ENCODE measurements at regions not wholly inside any gene's neighbourhood (a gene's known extent, or its start where the extent isn't known, plus 50 kb on each side); places are given as distances from the start of the nearest gene placed in this dataset.

GRCh38 chr20:22974354-22974753, 60.8 kb upstream of the SSTR4 start:
- no peak for TF ChIP-seq CTCF (IDR thresholded peaks at IDR 0.05; ENCODE audit: partially characterized antibody, unreplicated experiment)
- no peaks in the 10 kb centered on the region for H3K27me3 Mint-ChIP-seq (ENCODE audit: unreplicated experiment)
- H3K4me1 Mint-ChIP-seq (ENCODE audit: low read depth, unreplicated experiment) = no peaks in the 10 kb centered on the region
- no peaks in the 10 kb centered on the region for H3K36me3 Mint-ChIP-seq (ENCODE audit: unreplicated experiment)
- no peak for DNase-seq
- no peak overlapping the region for H3K27ac Mint-ChIP-seq (ENCODE audit: unreplicated experiment)
- no peaks in the 10 kb centered on the region for H3K9me3 Mint-ChIP-seq (ENCODE audit: unreplicated experiment)
- H3K4me3 Mint-ChIP-seq (ENCODE audit: unreplicated experiment) = no peak overlapping the region

- no peak overlapping the region for H3K27ac Mint-ChIP-seq (ENCODE audit: unreplicated experiment)
- no peak for TF ChIP-seq CTCF (IDR thresholded peaks at IDR 0.05; ENCODE audit: partially characterized antibody, unreplicated experiment)
- no peaks in the 10 kb centered on the region for H3K4me1 Mint-ChIP-seq (ENCODE audit: low read depth, unreplicated experiment)
- DNase-seq = no peak
- no peak overlapping the region for H3K4me3 Mint-ChIP-seq (ENCODE audit: unreplicated experiment)
- H3K9me3 Mint-ChIP-seq (ENCODE audit: unreplicated experiment) = no peaks in the 10 kb centered on the region
- H3K36me3 Mint-ChIP-seq (ENCODE audit: unreplicated experiment) = peaks cover 4% of the 10 kb centered on the region
- H3K27me3 Mint-ChIP-seq (ENCODE audit: unreplicated experiment) = no peaks in the 10 kb centered on the region
Observed at GRCh38 chr20:22977047-22977785, 57.9 kb upstream of the SSTR4 start.

GRCh38 chr20:22984008-22984407, 51.1 kb upstream of the SSTR4 start:
- no peak overlapping the region for H3K4me3 Mint-ChIP-seq (ENCODE audit: unreplicated experiment)
- DNase-seq = no peak
- no peaks in the 10 kb centered on the region for H3K9me3 Mint-ChIP-seq (ENCODE audit: unreplicated experiment)
- H3K36me3 Mint-ChIP-seq (ENCODE audit: unreplicated experiment) = peaks cover 4% of the 10 kb centered on the region
- H3K4me1 Mint-ChIP-seq (ENCODE audit: low read depth, unreplicated experiment) = no peaks in the 10 kb centered on the region
- no peak for TF ChIP-seq CTCF (IDR thresholded peaks at IDR 0.05; ENCODE audit: partially characterized antibody, unreplicated experiment)
- H3K27me3 Mint-ChIP-seq (ENCODE audit: unreplicated experiment) = no peaks in the 10 kb centered on the region
- no peak overlapping the region for H3K27ac Mint-ChIP-seq (ENCODE audit: unreplicated experiment)

GRCh38 chr20:22984606-22985005, 50.5 kb upstream of the SSTR4 start:
- H3K36me3 Mint-ChIP-seq (ENCODE audit: unreplicated experiment) = peaks cover 4% of the 10 kb centered on the region
- no peak for DNase-seq

More at GRCh38 chr20:22984606-22985005, 50.5 kb upstream of the SSTR4 start:
- TF ChIP-seq CTCF (IDR thresholded peaks at IDR 0.05; ENCODE audit: partially characterized antibody, unreplicated experiment) = no peak
- H3K4me3 Mint-ChIP-seq (ENCODE audit: unreplicated experiment) = no peak overlapping the region
- H3K27me3 Mint-ChIP-seq (ENCODE audit: unreplicated experiment) = no peaks in the 10 kb centered on the region
- no peaks in the 10 kb centered on the region for H3K4me1 Mint-ChIP-seq (ENCODE audit: low read depth, unreplicated experiment)
- H3K27ac Mint-ChIP-seq (ENCODE audit: unreplicated experiment) = no peak overlapping the region
- H3K9me3 Mint-ChIP-seq (ENCODE audit: unreplicated experiment) = no peaks in the 10 kb centered on the region

Data from glutamatergic neuron (in vitro differentiated cells).